ENCODE measurements at regions not wholly inside any gene's neighbourhood (a gene's known extent, or its start where the extent isn't known, plus 50 kb on each side); places are given as distances from the start of the nearest gene placed in this dataset.
"Not testable (repeated sequence)": the region's sequence is repeated elsewhere in the genome, so short reads cannot be mapped to it uniquely, and the experiment has no call there.

- no peak for DNase-seq (ENCODE audit: low read depth)
Measured at GRCh38 chr14:65966188-65966587, 520.0 kb upstream of the CCDC196 start.

GRCh38 chr14:65972346-65972870 is 513.8 kb upstream of the CCDC196 start:
- no peak for DNase-seq (ENCODE audit: low read depth)

- DNase-seq (ENCODE audit: low read depth) = no peak
Measured at GRCh38 chr14:65972891-65973290, 513.3 kb upstream of the CCDC196 start.

GRCh38 chr14:65975865-65976264 is 510.3 kb upstream of the CCDC196 start:
- no peak for DNase-seq (ENCODE audit: low read depth)

- DNase-seq (ENCODE audit: low read depth) = no peak
Measured at GRCh38 chr14:65976761-65977404, 509.3 kb upstream of the CCDC196 start.

GRCh38 chr14:65981192-65981843 is 504.9 kb upstream of the CCDC196 start:
- DNase-seq (ENCODE audit: low read depth) = no peak

GRCh38 chr14:65986041-65986440 is 500.1 kb upstream of the CCDC196 start:
- DNase-seq (ENCODE audit: low read depth) = no peak

- DNase-seq (ENCODE audit: low read depth) = no peak
Measured at GRCh38 chr14:65989981-65990380, 496.2 kb upstream of the CCDC196 start.

GRCh38 chr14:65991104-65991503 is 495.1 kb upstream of the CCDC196 start:
- DNase-seq (ENCODE audit: low read depth) = no peak

GRCh38 chr14:65991935-65992334 is 494.2 kb upstream of the CCDC196 start:
- DNase-seq (ENCODE audit: low read depth) = not testable (repeated sequence)

- no peak for DNase-seq (ENCODE audit: low read depth)
Measured at GRCh38 chr14:65993103-65993502, 493.1 kb upstream of the CCDC196 start.

GRCh38 chr14:65993996-65994395 is 492.2 kb upstream of the CCDC196 start:
- DNase-seq (ENCODE audit: low read depth) = no peak

GRCh38 chr14:65997347-65997746 is 488.8 kb upstream of the CCDC196 start:
- no peak for DNase-seq (ENCODE audit: low read depth)

GRCh38 chr14:65999865-66000264 is 486.3 kb upstream of the CCDC196 start:
- DNase-seq (ENCODE audit: low read depth) = no peak

GRCh38 chr14:66000766-66001165 is 485.4 kb upstream of the CCDC196 start:
- DNase-seq (ENCODE audit: low read depth) = no peak

GRCh38 chr14:66001356-66001755 is 484.8 kb upstream of the CCDC196 start:
- no peak for DNase-seq (ENCODE audit: low read depth)

- DNase-seq (ENCODE audit: low read depth) = no peak
Measured at GRCh38 chr14:66003082-66003730, 483.0 kb upstream of the CCDC196 start.

- no peak for DNase-seq (ENCODE audit: low read depth)
Measured at GRCh38 chr14:66005900-66006434, 480.2 kb upstream of the CCDC196 start.

GRCh38 chr14:66008631-66009030 is 477.5 kb upstream of the CCDC196 start:
- DNase-seq (ENCODE audit: low read depth) = no peak

- DNase-seq (ENCODE audit: low read depth) = no peak
Measured at GRCh38 chr14:66009089-66009488, 477.1 kb upstream of the CCDC196 start.

GRCh38 chr14:66010695-66011094 is 475.5 kb upstream of the CCDC196 start:
- DNase-seq (ENCODE audit: low read depth) = no peak

GRCh38 chr14:66011855-66012254 is 474.3 kb upstream of the CCDC196 start:
- no peak for DNase-seq (ENCODE audit: low read depth)

- DNase-seq (ENCODE audit: low read depth) = not testable (repeated sequence)
Measured at GRCh38 chr14:66013607-66014006, 472.6 kb upstream of the CCDC196 start.

All from activated gamma-delta T cell treated with anti-CD3 and anti-CD28 coated beads, Interleukin-2, amount 50 U/mL, for 16 hours (primary cell).